H1 (cell line): ENCODE measurements at regions not wholly inside any gene's neighbourhood (a gene's known extent, or its start where the extent isn't known, plus 50 kb on each side); places are given as distances from the start of the nearest gene placed in this dataset.

Experiments used
- CTCF ChIA-PET: fragments of 300-600 bp; sonication (Branson Sonifier 250); formaldehyde crosslinking; loops from one replicate; lab custom pipeline; 2021; ENCODE audit not compliant: partially characterized antibody; lab: Charles Lee
- POLR2A ChIA-PET: fragments of 300-600 bp; sonication (Branson Sonifier 250); formaldehyde crosslinking; loops from one replicate; lab custom pipeline; 2021; ENCODE audit warnings: inconsistent platforms; ENCODE audit not compliant: partially characterized antibody; lab: Charles Lee
- DNase-seq, 2 experiments: peaks; one replicate each; pipeline versions ENCODE4 v3.0.0 to v3.0.0-alpha.2; 2010 to 2022; ENCODE audit warnings: low spot score in 2 of 2, low read depth in 1 of 2, mixed read lengths in 1 of 2
- FAIRE-seq: peaks from 2 replicates; lab custom pipeline; 2011; peaks lifted over from hg19 to GRCh38; lab: Jason Lieb, UNC
- H2AFZ ChIP-seq: 2 replicates; pipeline ENCODE4 v1.8.1; 2012; ENCODE audit warnings: low read length, inconsistent platforms
- H2AK5ac ChIP-seq: 2 replicates; pipeline ENCODE4 v1.6.1; 2013; ENCODE audit warnings: low read depth, low read length
- H2BK120ac ChIP-seq: replicated peaks from 2 replicates; pipeline ENCODE3; 2013; ENCODE audit warnings: low read depth, low read length, inconsistent platforms
- H2BK12ac ChIP-seq: 2 replicates; pipeline ENCODE4 v1.6.1; 2013; ENCODE audit warnings: low read depth, low read length
- H2BK15ac ChIP-seq: 2 replicates; pipeline ENCODE4 v1.6.1; 2013; ENCODE audit warnings: low read length
- H2BK20ac ChIP-seq: 2 replicates; pipeline ENCODE4 v1.6.1; 2013; ENCODE audit warnings: low read length
- H2BK5ac ChIP-seq: 2 replicates; pipeline ENCODE4 v1.6.1; 2013; ENCODE audit warnings: low read depth, low read length
- H3K14ac ChIP-seq: 2 replicates; pipeline ENCODE4 v1.6.1; 2013; ENCODE audit warnings: inconsistent platforms; ENCODE audit not compliant: insufficient read length
- H3K18ac ChIP-seq: 2 replicates; pipeline ENCODE4 v1.6.1; 2013; ENCODE audit warnings: low read length; ENCODE audit errors: extremely low read depth
- H3K23ac ChIP-seq: 2 replicates; pipeline ENCODE4 v1.6.1; 2013; ENCODE audit warnings: inconsistent platforms; ENCODE audit not compliant: insufficient read length
- H3K23me2 ChIP-seq: 2 replicates; pipeline ENCODE4 v1.6.1; 2013; ENCODE audit warnings: low read depth, low read length
- H3K27ac ChIP-seq: 2 replicates; pipeline ENCODE4 v1.6.1; 2011; ENCODE audit warnings: low read depth, low read length, inconsistent platforms
- H3K27me3 ChIP-seq, 4 experiments: replicated peaks in 1 of 4; 1 replicate in 1 of 4; 2 replicates in 3 of 4; pipeline versions ENCODE4 v1.6.1 to v1.8.1; 2011 to 2013; ENCODE audit warnings: low read length in 3 of 4, mild to moderate bottlenecking in 3 of 4, inconsistent platforms in 2 of 4, mixed read lengths in 2 of 4, moderate library complexity in 1 of 4; ENCODE audit not compliant: control insufficient read depth in 3 of 4, insufficient read depth in 3 of 4; ENCODE audit errors: extremely low read depth in 1 of 4
- H3K36me3 ChIP-seq, 4 experiments: 2 replicates each; pipeline versions ENCODE4 v1.6.1 to v1.8.1; 2011 to 2013; ENCODE audit warnings: mild to moderate bottlenecking in 4 of 4, low read length in 3 of 4, moderate library complexity in 2 of 4, control low read depth in 1 of 4, inconsistent platforms in 1 of 4; ENCODE audit not compliant: insufficient read depth in 4 of 4, control insufficient read depth in 2 of 4
- H3K4ac ChIP-seq: replicated peaks from 2 replicates; pipeline ENCODE3; 2013; ENCODE audit warnings: low read length, low read depth, mixed read lengths, inconsistent platforms; ENCODE audit not compliant: insufficient read length
- H3K4me1 ChIP-seq, 4 experiments: replicated peaks in 1 of 4; 1 replicate in 1 of 4; 2 replicates in 3 of 4; pipeline versions ENCODE4 v1.6.1 to v1.8.1; 2011 to 2013; ENCODE audit warnings: low read length in 3 of 4, inconsistent platforms in 2 of 4, mixed read lengths in 1 of 4; ENCODE audit not compliant: insufficient read depth in 4 of 4, control insufficient read depth in 3 of 4
- H3K4me2 ChIP-seq, 2 experiments: 2 replicates each; pipeline versions ENCODE4 v1.6.1 to v1.8.1; 2011 to 2013; ENCODE audit warnings: low read depth in 2 of 2, low read length in 2 of 2, control low read depth in 1 of 2, inconsistent platforms in 1 of 2, mild to moderate bottlenecking in 1 of 2; ENCODE audit not compliant: insufficient read depth in 1 of 2
- H3K4me3 ChIP-seq, 4 experiments: fragments of 200-600, 300-600 bp in 1 of 4; sonication (generic), shearing (Covaris generic), sonication (Bioruptor Twin) in 1 of 4; 2 replicates each; pipeline versions ENCODE4 v1.5.1 to v1.8.1; 2011 to 2016; ENCODE audit warnings: low read length in 4 of 4, low read depth in 3 of 4, control low read depth in 2 of 4, inconsistent platforms in 2 of 4, mild to moderate bottlenecking in 2 of 4, mixed read lengths in 1 of 4, moderate library complexity in 1 of 4; ENCODE audit not compliant: insufficient read depth in 2 of 4; ENCODE audit errors: extremely low read depth in 1 of 4
- H3K56ac ChIP-seq: replicated peaks from 2 replicates; pipeline ENCODE3; 2013; ENCODE audit warnings: low read depth, mild to moderate bottlenecking, mixed read lengths, low read length, inconsistent platforms; ENCODE audit not compliant: insufficient read length
- H3K79me1 ChIP-seq: 2 replicates; pipeline ENCODE4 v1.6.1; 2013; ENCODE audit warnings: low read depth, low read length, control low read depth
- H3K79me2 ChIP-seq, 2 experiments: 2 replicates each; pipeline versions ENCODE4 v1.6.1 to v1.8.1; 2012 to 2013; ENCODE audit warnings: low read length in 2 of 2, mild to moderate bottlenecking in 2 of 2, inconsistent platforms in 1 of 2; ENCODE audit not compliant: insufficient read depth in 2 of 2, control insufficient read depth in 1 of 2
- H3K9ac ChIP-seq, 4 experiments: replicated peaks in 1 of 4; 1 replicate in 1 of 4; 2 replicates in 3 of 4; pipeline versions ENCODE4 v1.6.1 to v1.8.1; 2011 to 2013; ENCODE audit warnings: low read depth in 3 of 4, low read length in 3 of 4, control low read depth in 2 of 4, mild to moderate bottlenecking in 2 of 4, moderate library complexity in 2 of 4, inconsistent platforms in 1 of 4; ENCODE audit errors: extremely low read depth in 1 of 4
- H3K9me3 ChIP-seq, 2 experiments: 2 replicates each; pipeline versions ENCODE4 v1.6.1 to v1.8.1; 2012 to 2013; ENCODE audit warnings: mild to moderate bottlenecking in 2 of 2, moderate library complexity in 2 of 2, control low read depth in 1 of 2, inconsistent platforms in 1 of 2, low read depth in 1 of 2, low read length in 1 of 2, mixed read lengths in 1 of 2; ENCODE audit not compliant: insufficient read depth in 2 of 2
- H4K20me1 ChIP-seq, 2 experiments: replicated peaks in 1 of 2; 2 replicates each; pipeline versions ENCODE3 to v1.8.1; 2011 to 2013; ENCODE audit warnings: inconsistent platforms in 2 of 2, low read length in 2 of 2, mild to moderate bottlenecking in 1 of 2; ENCODE audit not compliant: insufficient read depth in 2 of 2, control insufficient read depth in 1 of 2
- H4K5ac ChIP-seq: 2 replicates; pipeline ENCODE4 v1.6.1; 2013; ENCODE audit warnings: low read length, low read depth, mixed read lengths, inconsistent platforms; ENCODE audit not compliant: insufficient read length
- H4K8ac ChIP-seq: 2 replicates; pipeline ENCODE4 v1.8.0; 2013; ENCODE audit warnings: mild to moderate bottlenecking, moderate library complexity, low read length, inconsistent platforms; ENCODE audit not compliant: insufficient read depth; ENCODE audit errors: extremely low read depth
- H4K91ac ChIP-seq: replicated peaks from 2 replicates; pipeline ENCODE3; 2013; ENCODE audit warnings: low read length, mixed read lengths, inconsistent platforms; ENCODE audit not compliant: insufficient read length
- EZH2 ChIP-seq: fragments of 200-600 bp; sonication (generic); IDR thresholded peaks from 2 replicates; pipeline ENCODE4 v1.7.1; 2012; ENCODE audit warnings: low read depth, mild to moderate bottlenecking, moderate library complexity, low read length, inconsistent platforms; ENCODE audit not compliant: severe bottlenecking
- KDM5A ChIP-seq: fragments of 200-600 bp; IDR thresholded peaks from 2 replicates; pipeline ENCODE4 v1.7.1; 2012; ENCODE audit warnings: mild to moderate bottlenecking, low read length, inconsistent platforms, mixed read lengths
- POU5F1 ChIP-seq: IDR thresholded peaks from 2 replicates; pipeline ENCODE4 v1.6.1; 2011; ENCODE audit warnings: low read depth, mild to moderate bottlenecking, low read length, moderate library complexity
- SAP30 ChIP-seq: fragments of 300-600 bp; sonication (generic); IDR thresholded peaks from 2 replicates; pipeline ENCODE4 v1.7.1; 2012; ENCODE audit warnings: low read length, moderate library complexity, mild to moderate bottlenecking, inconsistent platforms; ENCODE audit not compliant: insufficient read depth, insufficient replicate concordance
- SUZ12 ChIP-seq: fragments of 200-600 bp; sonication (generic); IDR thresholded peaks from 2 replicates; pipeline ENCODE4 v1.6.1; 2012; ENCODE audit warnings: mild to moderate bottlenecking, inconsistent platforms, low read length, moderate library complexity, mixed read lengths
- TBP ChIP-seq: IDR thresholded peaks from 2 replicates; pipeline ENCODE4 v1.6.1; 2011; ENCODE audit warnings: low read depth, low read length, improper control_type of control experiment
- WGBS, 2 experiments: shearing (Covaris generic) in 1 of 2; methylation state at CpG; one replicate each; pipeline versions ENCODE4 v1.1.6 to v1.1.7; 2013 to 2015; ENCODE audit warnings: low lambda C conversion rate in 2 of 2, mixed read lengths in 2 of 2, inconsistent platforms in 1 of 2, low coverage in 1 of 2, missing lambda C conversion rate in 1 of 2; ENCODE audit not compliant: insufficient replicate concordance in 2 of 2, insufficient coverage in 1 of 2, insufficient read length in 1 of 2; ENCODE audit errors: extremely low coverage in 1 of 2, missing lambda C conversion rate in 1 of 2; 5-methylcytosine and 5-hydroxymethylcytosine counted together
- TF ChIP-seq, protein P1 (sequence below): IDR thresholded peaks from 2 replicates; pipeline ENCODE4 v1.6.1; 2011; ENCODE audit warnings: low read length, improper control_type of control experiment
- TF ChIP-seq, protein P2 (sequence below): IDR thresholded peaks from 2 replicates; pipeline ENCODE4 v1.6.1; 2012; ENCODE audit warnings: inconsistent platforms

DNA sequence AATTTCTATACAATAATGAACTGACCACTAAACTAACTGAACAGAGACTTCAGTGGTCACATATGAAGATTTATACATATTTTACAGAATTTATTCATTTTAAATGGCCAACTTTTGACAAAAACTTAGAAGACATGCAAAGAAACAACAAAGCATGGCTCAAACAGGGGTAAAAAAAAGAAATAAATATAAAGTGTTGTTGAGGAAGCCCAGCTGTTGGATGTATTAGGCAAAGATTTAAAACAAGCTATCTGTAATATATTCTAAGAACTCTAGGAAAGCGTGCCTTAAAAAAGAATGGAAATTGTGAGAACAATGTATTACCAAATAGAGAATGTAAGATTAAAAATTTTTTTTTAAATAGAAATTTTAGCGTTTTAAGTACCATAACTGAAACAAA is 210.9 kb upstream of the HTR2C start:
- Histone ChIP-seq H2BK15ac (no peak overlapping the region), H3K23ac (no peak overlapping the region), H2BK20ac (no peak overlapping the region), H3K79me1 (no peaks in the 10 kb centered on the region), H3K23me2 (no peaks in the 10 kb centered on the region), H2BK5ac (no peak overlapping the region), H3K4me3 (no peak overlapping the region), H3K36me3 (no peaks in the 10 kb centered on the region), H3K9me3 (no peaks in the 10 kb centered on the region), H3K79me2 (no peaks in the 10 kb centered on the region), H3K14ac (no peak overlapping the region), H4K91ac (no peak overlapping the region), H4K8ac (no peak overlapping the region), H2BK12ac (no peak overlapping the region), H2AK5ac (no peak overlapping the region), H3K4me1 (no peaks in the 10 kb centered on the region), H3K4ac (no peak overlapping the region), H3K4me2 (no peak overlapping the region), H2BK120ac (no peak overlapping the region), H3K9ac (no peak overlapping the region)
- CTCF ChIA-PET = no interaction called here
- WGBS, 2 experiments = 90% methylated on average over 2 of the region's 2 CpGs; no CpG with 5 or more reads in 1 of the 2 experiments
- DNase-seq = no peak
- POLR2A ChIA-PET = no interaction called here
- TF ChIP-seq, protein P1, sequence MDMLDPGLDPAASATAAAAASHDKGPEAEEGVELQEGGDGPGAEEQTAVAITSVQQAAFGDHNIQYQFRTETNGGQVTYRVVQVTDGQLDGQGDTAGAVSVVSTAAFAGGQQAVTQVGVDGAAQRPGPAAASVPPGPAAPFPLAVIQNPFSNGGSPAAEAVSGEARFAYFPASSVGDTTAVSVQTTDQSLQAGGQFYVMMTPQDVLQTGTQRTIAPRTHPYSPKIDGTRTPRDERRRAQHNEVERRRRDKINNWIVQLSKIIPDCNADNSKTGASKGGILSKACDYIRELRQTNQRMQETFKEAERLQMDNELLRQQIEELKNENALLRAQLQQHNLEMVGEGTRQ = no peak
- TF ChIP-seq SUZ12 = no peak
- TF ChIP-seq POU5F1 = no peak
- TF ChIP-seq TBP = no peak
- TF ChIP-seq, protein P2, sequence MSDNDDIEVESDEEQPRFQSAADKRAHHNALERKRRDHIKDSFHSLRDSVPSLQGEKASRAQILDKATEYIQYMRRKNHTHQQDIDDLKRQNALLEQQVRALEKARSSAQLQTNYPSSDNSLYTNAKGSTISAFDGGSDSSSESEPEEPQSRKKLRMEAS = no peak
- TF ChIP-seq KDM5A = no peak
- no peak for TF ChIP-seq EZH2
- no peak for TF ChIP-seq SAP30
- TF ChIP-seq, all 59 proteins: peak for 0
- Histone ChIP-seq H3K18ac (no peak overlapping the region), H2AFZ (no peak overlapping the region), H4K20me1 (no peaks in the 10 kb centered on the region), H3K27me3 (no peaks in the 10 kb centered on the region), H4K5ac (no peak overlapping the region), H3K56ac (no peak overlapping the region), H3K27ac (no peak overlapping the region)
- no peak for FAIRE-seq
